Hematopoietic multipotent progenitor cell treated with erythropoietin and hydrocortisone succinate and interleukin-3 and kit ligand, for 15 days (in vitro differentiated cells): ENCODE measurements at regions not wholly inside any gene's neighbourhood (a gene's known extent, or its start where the extent isn't known, plus 50 kb on each side); places are given as distances from the start of the nearest gene placed in this dataset.

Experiments
- DNase-seq: peaks from one replicate; pipeline ENCODE4 v3.0.0-alpha.2; 2015; ENCODE audit warnings: low spot score

DNA sequence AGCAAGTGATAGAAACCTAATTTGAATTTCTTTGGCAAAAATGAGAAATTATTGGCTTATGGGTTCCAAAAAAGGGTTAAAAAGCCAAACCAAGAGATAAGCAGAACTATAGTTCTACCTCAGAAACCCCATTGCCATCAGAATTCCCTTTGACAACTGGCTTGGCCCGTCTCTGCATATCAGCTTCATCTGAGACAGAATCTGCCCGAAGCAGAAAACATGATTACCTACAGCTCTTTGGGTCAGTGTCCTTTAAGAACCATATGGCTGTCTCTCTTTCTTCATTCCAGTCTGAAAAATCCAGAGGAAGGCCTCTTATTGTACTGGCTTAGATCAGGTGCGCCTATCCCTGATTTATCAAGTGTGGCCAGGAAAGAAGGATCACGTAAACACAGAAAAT lies 49.8 kb upstream of the AGPS start:
- DNase-seq: no peak
